Left lung (tissue), 4 donors: ENCODE measurements at regions not wholly inside any gene's neighbourhood (a gene's known extent, or its start where the extent isn't known, plus 50 kb on each side); places are given as distances from the start of the nearest gene placed in this dataset.

Source experiments
- ATAC-seq: fragments of 200-7000 bp; cut with Tn5 transposase; one replicate; pipeline ENCODE4 v1.9.1; 2020; ENCODE audit warnings: moderate library complexity
- DNase-seq, 4 donors: peaks; one replicate each; pipeline ENCODE4 v3.0.0-alpha.2; 2013 to 2020
- H3K27ac ChIP-seq, 2 donors: fragments of 200-600 bp; sonication (generic) in 1 of 2; one replicate each; pipeline versions ENCODE4 v1.5.0 to v1.8.0; 2020 to 2021
- H3K27me3 ChIP-seq, 2 donors: fragments of 200-600 bp; sonication (generic) in 1 of 2; one replicate each; pipeline versions ENCODE4 v1.5.0 to v1.8.0; 2020 to 2021
- H3K36me3 ChIP-seq, 2 donors: fragments of 200-600 bp; sonication (generic) in 1 of 2; one replicate each; pipeline versions ENCODE4 v1.5.0 to v1.8.0; 2020 to 2021
- H3K4me1 ChIP-seq, 2 donors: fragments of 200-600 bp; one replicate each; pipeline ENCODE4 v1.8.0; 2021
- H3K4me3 ChIP-seq, 2 donors: fragments of 200-600 bp; sonication (generic) in 1 of 2; one replicate each; pipeline versions ENCODE4 v1.5.0 to v1.8.0; 2020 to 2021; ENCODE audit warnings: mild to moderate bottlenecking in 1 of 2
- H3K9me3 ChIP-seq, 2 donors: fragments of 200-600 bp; sonication (generic) in 1 of 2; one replicate each; pipeline versions ENCODE4 v1.5.0 to v1.8.0; 2020 to 2021
- intact Hi-C, 2 donors: fragments of 100-400 bp; cut with DNase I; formaldehyde crosslinking; loops; one replicate each; pipeline versions ENCODE4 v1.11.2 to v1.14.2; 2022
- microRNA-seq, 2 donors: library from miRNA; unstranded; fragments of <30 nt; microRNA quantifications; one replicate each; pipeline ENCODE4, GENCODE V29; 2019
- TF ChIP-seq, protein P1 (sequence below), 2 donors: fragments of 200-600 bp; sonication (generic) in 1 of 2; IDR thresholded peaks; one replicate each; pipeline versions ENCODE4 v1.5.0 to v1.8.0; 2021; ENCODE audit warnings: antibody characterized with exemption in 2 of 2
- donor health status: DM: no; HTN: yes; CAD: no.
- donor health status: DM: no; HTN: no; CAD: no.

DNA sequence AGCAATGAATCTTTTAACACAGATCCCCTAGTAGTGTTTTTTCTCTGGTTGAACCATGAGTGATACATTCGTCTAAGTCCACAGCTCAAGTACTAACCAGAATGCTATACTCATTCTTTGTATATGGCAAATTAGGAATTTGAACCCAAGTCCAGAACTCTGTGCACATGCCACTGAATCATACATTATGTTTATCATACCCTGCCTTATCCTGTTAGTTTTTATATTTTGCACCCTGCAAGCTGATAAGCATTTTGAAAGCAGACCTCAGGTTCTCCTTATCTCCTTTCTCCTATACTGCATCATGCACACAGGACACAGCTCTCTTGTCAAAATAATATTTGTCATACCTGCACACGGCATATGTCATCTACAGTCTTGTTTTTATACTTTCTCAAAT, 54.6 kb upstream of the ELL2 start:
- intact Hi-C loops, result no loop called here
- TF ChIP-seq, protein P1, sequence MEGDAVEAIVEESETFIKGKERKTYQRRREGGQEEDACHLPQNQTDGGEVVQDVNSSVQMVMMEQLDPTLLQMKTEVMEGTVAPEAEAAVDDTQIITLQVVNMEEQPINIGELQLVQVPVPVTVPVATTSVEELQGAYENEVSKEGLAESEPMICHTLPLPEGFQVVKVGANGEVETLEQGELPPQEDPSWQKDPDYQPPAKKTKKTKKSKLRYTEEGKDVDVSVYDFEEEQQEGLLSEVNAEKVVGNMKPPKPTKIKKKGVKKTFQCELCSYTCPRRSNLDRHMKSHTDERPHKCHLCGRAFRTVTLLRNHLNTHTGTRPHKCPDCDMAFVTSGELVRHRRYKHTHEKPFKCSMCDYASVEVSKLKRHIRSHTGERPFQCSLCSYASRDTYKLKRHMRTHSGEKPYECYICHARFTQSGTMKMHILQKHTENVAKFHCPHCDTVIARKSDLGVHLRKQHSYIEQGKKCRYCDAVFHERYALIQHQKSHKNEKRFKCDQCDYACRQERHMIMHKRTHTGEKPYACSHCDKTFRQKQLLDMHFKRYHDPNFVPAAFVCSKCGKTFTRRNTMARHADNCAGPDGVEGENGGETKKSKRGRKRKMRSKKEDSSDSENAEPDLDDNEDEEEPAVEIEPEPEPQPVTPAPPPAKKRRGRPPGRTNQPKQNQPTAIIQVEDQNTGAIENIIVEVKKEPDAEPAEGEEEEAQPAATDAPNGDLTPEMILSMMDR (IDR thresholded peaks at IDR 0.05), result no peak
- no peak overlapping the region for H3K27ac ChIP-seq
- no peaks in the 10 kb centered on the region for H3K4me1 ChIP-seq
- H3K27me3 ChIP-seq, result no peaks in the 10 kb centered on the region
- no peak overlapping the region for H3K4me3 ChIP-seq
- ATAC-seq (no peak), DNase-seq (no peak)
- no peaks in the 10 kb centered on the region for H3K36me3 ChIP-seq
- H3K9me3 ChIP-seq, result no peaks in the 10 kb centered on the region

DNA sequence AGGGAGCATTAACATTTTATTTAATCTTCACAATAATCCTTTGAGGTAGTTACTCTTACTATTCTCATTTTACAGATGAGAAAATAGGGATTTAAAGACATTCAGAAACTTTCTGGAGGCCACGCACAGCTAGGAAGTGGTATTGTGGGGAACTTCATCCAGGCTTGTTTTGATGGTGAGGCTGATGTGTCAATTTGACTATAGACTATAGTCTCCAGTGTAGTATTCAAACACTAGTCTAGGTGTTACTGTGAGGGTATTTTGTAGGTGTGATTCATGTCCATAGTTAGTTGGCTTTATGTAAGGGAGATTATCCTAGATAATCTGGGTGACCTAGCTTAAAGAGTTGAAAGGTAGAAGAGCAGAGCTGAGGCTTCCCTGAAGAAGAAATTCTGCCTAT, 54.1 kb upstream of the ELL2 start:
- TF ChIP-seq, protein P1 (IDR thresholded peaks at IDR 0.05), result no peak
- no peaks in the 10 kb centered on the region for H3K36me3 ChIP-seq
- no peaks in the 10 kb centered on the region for H3K4me1 ChIP-seq
- no peak overlapping the region for H3K27ac ChIP-seq
- no peak overlapping the region for H3K4me3 ChIP-seq
- H3K9me3 ChIP-seq, result no peaks in the 10 kb centered on the region
- intact Hi-C loops, result no loop called here
- DNase-seq (no peak), ATAC-seq (no peak)
- H3K27me3 ChIP-seq, result no peaks in the 10 kb centered on the region

DNA sequence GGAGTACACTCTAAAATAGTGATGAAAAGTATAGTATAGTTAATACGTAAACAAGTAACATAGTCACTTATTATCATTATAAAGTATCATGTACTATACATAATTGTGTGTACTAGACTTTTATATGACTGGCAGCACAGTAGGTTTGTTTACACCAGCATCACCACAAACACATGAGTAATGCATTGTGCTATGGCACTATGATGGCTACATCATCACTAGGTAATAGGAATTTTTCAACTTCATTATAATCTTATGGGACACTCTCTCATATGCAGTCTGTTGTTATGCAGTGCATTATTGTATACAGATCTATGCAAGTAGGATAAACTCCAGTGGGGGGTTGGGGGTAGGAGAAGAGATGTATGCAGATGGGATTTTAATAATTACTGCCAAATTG, 52.7 kb upstream of the ELL2 start:
- TF ChIP-seq, protein P1 (IDR thresholded peaks at IDR 0.05), result no peak
- no peaks in the 10 kb centered on the region for H3K27me3 ChIP-seq
- H3K4me1 ChIP-seq, result no peaks in the 10 kb centered on the region
- ATAC-seq (no peak), DNase-seq (no peak)
- no peak overlapping the region for H3K27ac ChIP-seq
- H3K4me3 ChIP-seq, result no peak overlapping the region
- no peaks in the 10 kb centered on the region for H3K9me3 ChIP-seq
- intact Hi-C loops, result no loop called here
- no peaks in the 10 kb centered on the region for H3K36me3 ChIP-seq

DNA sequence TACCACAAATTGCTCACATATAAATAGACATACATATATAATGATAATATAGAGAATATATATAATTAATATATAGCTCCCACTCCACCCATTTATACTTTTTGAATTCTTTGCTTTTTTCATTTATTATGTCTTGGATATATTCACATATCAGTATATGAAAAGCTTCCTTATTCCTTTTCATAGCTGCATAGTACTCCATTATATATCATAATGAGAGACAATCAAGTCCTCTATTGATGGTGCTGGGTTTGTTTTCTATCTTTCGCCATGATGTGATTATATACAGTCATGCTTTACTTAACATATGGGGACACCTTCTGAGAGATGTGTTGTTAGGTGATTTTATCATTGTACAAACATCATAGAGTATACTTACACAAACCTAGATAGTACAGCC, 51.6 kb upstream of the ELL2 start:
- H3K9me3 ChIP-seq, result no peaks in the 10 kb centered on the region
- intact Hi-C loops, result no loop called here
- TF ChIP-seq, protein P1 (IDR thresholded peaks at IDR 0.05), result no peak
- no peak overlapping the region for H3K27ac ChIP-seq
- H3K36me3 ChIP-seq, result no peaks in the 10 kb centered on the region
- H3K4me1 ChIP-seq, result no peaks in the 10 kb centered on the region
- ATAC-seq (no peak), DNase-seq (no peak)
- H3K27me3 ChIP-seq, result no peaks in the 10 kb centered on the region
- H3K4me3 ChIP-seq, result no peak overlapping the region

DNA sequence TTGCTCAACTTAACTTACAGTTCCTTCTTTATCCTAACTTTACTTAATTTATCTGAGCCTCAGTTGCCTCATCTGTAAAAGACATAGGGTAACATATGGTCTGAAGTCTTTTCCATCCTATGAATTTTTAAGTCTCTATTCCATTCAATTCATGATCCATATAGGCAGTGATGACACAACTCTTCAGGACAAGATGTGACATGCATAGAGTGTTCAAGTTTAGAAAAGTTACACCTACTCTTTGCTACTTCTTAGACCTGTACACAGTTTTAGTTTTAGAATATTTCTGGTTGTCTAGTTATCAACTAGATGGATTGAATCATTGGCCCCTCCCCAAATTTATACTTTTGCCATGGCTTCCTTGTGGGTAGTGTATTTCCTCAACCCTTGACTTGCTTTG, 50.7 kb upstream of the ELL2 start:
- H3K36me3 ChIP-seq, result no peaks in the 10 kb centered on the region
- H3K4me3 ChIP-seq, result no peak overlapping the region
- intact Hi-C loops, result no loop called here
- TF ChIP-seq, protein P1 (IDR thresholded peaks at IDR 0.05), result no peak
- H3K27ac ChIP-seq, result no peak overlapping the region
- no peak for ATAC-seq
- no peaks in the 10 kb centered on the region for H3K4me1 ChIP-seq
- no peaks in the 10 kb centered on the region for H3K27me3 ChIP-seq
- no peak for DNase-seq
- no peaks in the 10 kb centered on the region for H3K9me3 ChIP-seq

Small RNA genes in the stretch of these regions (microRNA-seq; reads per million reads assigned to microRNA genes)
- 0 reads per million in 2 donors for gene MIR583
